DMS53 treated with DMSO at 0.1 percent for 48 hours (cell line): ENCODE measurements at regions not wholly inside any gene's neighbourhood (a gene's known extent, or its start where the extent isn't known, plus 50 kb on each side); places are given as distances from the start of the nearest gene placed in this dataset.

Source experiments
- DNase-seq: peaks from one replicate; lab custom pipeline; 2025; ENCODE audit not compliant: unreplicated experiment; lab: John Stamatoyannopoulos, UW

- no peak for DNase-seq
Measured at GRCh38 chr16:61332461-61332860, 703.8 kb downstream of the CDH8 start.

- DNase-seq, result no peak
Measured at GRCh38 chr16:61324044-61324443, 712.2 kb downstream of the CDH8 start.

- no peak for DNase-seq
Measured at GRCh38 chr16:61323456-61323855, 712.8 kb downstream of the CDH8 start.

GRCh38 chr16:61320791-61321190 lies 715.4 kb downstream of the CDH8 start:
- no peak for DNase-seq

GRCh38 chr16:61313931-61314330 lies 722.3 kb downstream of the CDH8 start:
- DNase-seq, result no peak

GRCh38 chr16:61309386-61309785 lies 726.9 kb downstream of the CDH8 start:
- DNase-seq, result no peak

GRCh38 chr16:61306204-61306603 lies 730.0 kb downstream of the CDH8 start:
- DNase-seq, result no peak

GRCh38 chr16:61296814-61297213 lies 739.4 kb downstream of the CDH8 start:
- no peak for DNase-seq

GRCh38 chr16:61296305-61296704 lies 739.9 kb downstream of the CDH8 start:
- DNase-seq, result no peak

GRCh38 chr16:61295311-61295710 lies 740.9 kb downstream of the CDH8 start:
- DNase-seq, result no peak

- DNase-seq, result no peak
Measured at GRCh38 chr16:61289141-61289540, 747.1 kb downstream of the CDH8 start.

GRCh38 chr16:61277849-61278248 lies 758.4 kb downstream of the CDH8 start:
- DNase-seq, result no peak

GRCh38 chr16:61274211-61274610 lies 762.0 kb downstream of the CDH8 start:
- DNase-seq, result no peak

GRCh38 chr16:61270726-61271125 lies 765.5 kb downstream of the CDH8 start:
- DNase-seq, result no peak

GRCh38 chr16:61263400-61263799 lies 772.8 kb downstream of the CDH8 start:
- no peak for DNase-seq

GRCh38 chr16:61261315-61261714 lies 774.9 kb downstream of the CDH8 start:
- no peak for DNase-seq

- DNase-seq, result no peak
Measured at GRCh38 chr16:61246592-61246991, 789.6 kb downstream of the CDH8 start.

- no peak for DNase-seq
Measured at GRCh38 chr16:61243954-61244353, 792.3 kb downstream of the CDH8 start.

GRCh38 chr16:61237884-61238485 lies 798.3 kb downstream of the CDH8 start:
- DNase-seq, result no peak

- no peak for DNase-seq
Measured at GRCh38 chr16:61233713-61234112, 802.5 kb downstream of the CDH8 start.

- no peak for DNase-seq
Measured at GRCh38 chr16:61228371-61228770, 807.9 kb downstream of the CDH8 start.

- DNase-seq, result no peak
Measured at GRCh38 chr16:61215605-61216004, 820.6 kb downstream of the CDH8 start.

GRCh38 chr16:61214780-61215179 lies 821.5 kb downstream of the CDH8 start:
- DNase-seq, result no peak

GRCh38 chr16:61210076-61210475 lies 826.2 kb downstream of the CDH8 start:
- DNase-seq, result no peak
